ENCODE measurements at regions not wholly inside any gene's neighbourhood (a gene's known extent, or its start where the extent isn't known, plus 50 kb on each side); places are given as distances from the start of the nearest gene placed in this dataset.

DNA sequence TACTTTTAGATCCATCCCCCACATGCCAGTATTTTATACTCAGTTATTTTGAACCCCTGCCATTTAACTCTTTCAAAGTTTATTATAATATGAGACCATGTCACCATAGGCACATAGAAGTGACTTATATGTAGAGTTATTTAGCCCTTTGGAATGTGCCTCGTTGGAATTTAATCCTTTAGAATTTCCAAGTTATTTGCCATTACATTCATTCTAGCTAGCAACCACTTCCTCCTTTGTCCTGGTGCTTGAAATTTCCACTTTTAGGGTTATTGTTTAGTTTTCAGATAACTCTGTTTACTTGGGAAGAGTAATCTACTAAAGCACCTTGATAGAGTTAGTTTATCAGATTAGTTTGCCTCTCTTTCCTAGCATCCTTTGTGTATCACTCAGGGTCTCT, 82.8 kb upstream of the TLE1 start:
- ChIA-PET POLR2A (no interaction called here), CTCF (no interaction called here)
- Histone ChIP-seq H3K36me3 (replicated peaks in 1 of 2; ENCODE audit: control insufficient read depth in 1 of 2, insufficient read depth in 2 of 2, low read length in 1 of 2) (no peaks in the 10 kb centered on the region), H3K9me3 (no peaks in the 10 kb centered on the region), H3K79me2 (ENCODE audit: insufficient read depth) (no peaks in the 10 kb centered on the region), H3K4me1 (ENCODE audit: control insufficient read depth in 1 of 2, insufficient read depth in 2 of 2, low read depth in 1 of 2, low read length in 1 of 2) (peaks cover 0 to 4% of the 10 kb centered on the region in 2 experiments; a peak in 1 of 4 replicates), H3K27ac (ENCODE audit: low read depth in 2 of 2, low read length in 1 of 2) (peak overlapping the region in 1 of 2 experiments; percentile 45; a peak in 2 of 4 replicates), H3K4me2 (no peak overlapping the region), H2AFZ (ENCODE audit: low read depth) (no peak overlapping the region; the same call in 1 of the 2 replicates), H3F3A (replicated peaks; ENCODE audit: insufficient read depth) (peaks cover 9% of the 10 kb centered on the region), H4K20me1 (ENCODE audit: insufficient read depth) (no peaks in the 10 kb centered on the region), H3K4me3 (ENCODE audit: low read depth in 2 of 2, low read length in 1 of 2) (no peak overlapping the region), H3K9ac (no peak overlapping the region), H3K9me2 (no peaks in the 10 kb centered on the region), H3K27me3 (ENCODE audit: insufficient read depth) (no peaks in the 10 kb centered on the region)
- WGBS (ENCODE audit: low lambda C conversion rate) = 12% methylated on average over 1 of the region's 1 CpG
- no peak for DNase-seq
- TF ChIP-seq TAF1 (IDR thresholded peaks at IDR 0.05; ENCODE audit: borderline replicate concordance, low read depth, low read length) = no peak
- TF ChIP-seq GATA2 (CRISPR knock-in tag; IDR thresholded peaks at IDR 0.05) = no peak
- TF ChIP-seq, protein P1, sequence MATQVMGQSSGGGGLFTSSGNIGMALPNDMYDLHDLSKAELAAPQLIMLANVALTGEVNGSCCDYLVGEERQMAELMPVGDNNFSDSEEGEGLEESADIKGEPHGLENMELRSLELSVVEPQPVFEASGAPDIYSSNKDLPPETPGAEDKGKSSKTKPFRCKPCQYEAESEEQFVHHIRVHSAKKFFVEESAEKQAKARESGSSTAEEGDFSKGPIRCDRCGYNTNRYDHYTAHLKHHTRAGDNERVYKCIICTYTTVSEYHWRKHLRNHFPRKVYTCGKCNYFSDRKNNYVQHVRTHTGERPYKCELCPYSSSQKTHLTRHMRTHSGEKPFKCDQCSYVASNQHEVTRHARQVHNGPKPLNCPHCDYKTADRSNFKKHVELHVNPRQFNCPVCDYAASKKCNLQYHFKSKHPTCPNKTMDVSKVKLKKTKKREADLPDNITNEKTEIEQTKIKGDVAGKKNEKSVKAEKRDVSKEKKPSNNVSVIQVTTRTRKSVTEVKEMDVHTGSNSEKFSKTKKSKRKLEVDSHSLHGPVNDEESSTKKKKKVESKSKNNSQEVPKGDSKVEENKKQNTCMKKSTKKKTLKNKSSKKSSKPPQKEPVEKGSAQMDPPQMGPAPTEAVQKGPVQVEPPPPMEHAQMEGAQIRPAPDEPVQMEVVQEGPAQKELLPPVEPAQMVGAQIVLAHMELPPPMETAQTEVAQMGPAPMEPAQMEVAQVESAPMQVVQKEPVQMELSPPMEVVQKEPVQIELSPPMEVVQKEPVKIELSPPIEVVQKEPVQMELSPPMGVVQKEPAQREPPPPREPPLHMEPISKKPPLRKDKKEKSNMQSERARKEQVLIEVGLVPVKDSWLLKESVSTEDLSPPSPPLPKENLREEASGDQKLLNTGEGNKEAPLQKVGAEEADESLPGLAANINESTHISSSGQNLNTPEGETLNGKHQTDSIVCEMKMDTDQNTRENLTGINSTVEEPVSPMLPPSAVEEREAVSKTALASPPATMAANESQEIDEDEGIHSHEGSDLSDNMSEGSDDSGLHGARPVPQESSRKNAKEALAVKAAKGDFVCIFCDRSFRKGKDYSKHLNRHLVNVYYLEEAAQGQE (IDR thresholded peaks at IDR 0.05; ENCODE audit: low read depth, low read length) = no peak
- TF ChIP-seq, protein P2, sequence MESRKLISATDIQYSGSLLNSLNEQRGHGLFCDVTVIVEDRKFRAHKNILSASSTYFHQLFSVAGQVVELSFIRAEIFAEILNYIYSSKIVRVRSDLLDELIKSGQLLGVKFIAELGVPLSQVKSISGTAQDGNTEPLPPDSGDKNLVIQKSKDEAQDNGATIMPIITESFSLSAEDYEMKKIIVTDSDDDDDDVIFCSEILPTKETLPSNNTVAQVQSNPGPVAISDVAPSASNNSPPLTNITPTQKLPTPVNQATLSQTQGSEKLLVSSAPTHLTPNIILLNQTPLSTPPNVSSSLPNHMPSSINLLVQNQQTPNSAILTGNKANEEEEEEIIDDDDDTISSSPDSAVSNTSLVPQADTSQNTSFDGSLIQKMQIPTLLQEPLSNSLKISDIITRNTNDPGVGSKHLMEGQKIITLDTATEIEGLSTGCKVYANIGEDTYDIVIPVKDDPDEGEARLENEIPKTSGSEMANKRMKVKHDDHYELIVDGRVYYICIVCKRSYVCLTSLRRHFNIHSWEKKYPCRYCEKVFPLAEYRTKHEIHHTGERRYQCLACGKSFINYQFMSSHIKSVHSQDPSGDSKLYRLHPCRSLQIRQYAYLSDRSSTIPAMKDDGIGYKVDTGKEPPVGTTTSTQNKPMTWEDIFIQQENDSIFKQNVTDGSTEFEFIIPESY (IDR thresholded peaks at IDR 0.05; ENCODE audit: borderline replicate concordance, low read depth) = no peak
- TF ChIP-seq, protein P3, sequence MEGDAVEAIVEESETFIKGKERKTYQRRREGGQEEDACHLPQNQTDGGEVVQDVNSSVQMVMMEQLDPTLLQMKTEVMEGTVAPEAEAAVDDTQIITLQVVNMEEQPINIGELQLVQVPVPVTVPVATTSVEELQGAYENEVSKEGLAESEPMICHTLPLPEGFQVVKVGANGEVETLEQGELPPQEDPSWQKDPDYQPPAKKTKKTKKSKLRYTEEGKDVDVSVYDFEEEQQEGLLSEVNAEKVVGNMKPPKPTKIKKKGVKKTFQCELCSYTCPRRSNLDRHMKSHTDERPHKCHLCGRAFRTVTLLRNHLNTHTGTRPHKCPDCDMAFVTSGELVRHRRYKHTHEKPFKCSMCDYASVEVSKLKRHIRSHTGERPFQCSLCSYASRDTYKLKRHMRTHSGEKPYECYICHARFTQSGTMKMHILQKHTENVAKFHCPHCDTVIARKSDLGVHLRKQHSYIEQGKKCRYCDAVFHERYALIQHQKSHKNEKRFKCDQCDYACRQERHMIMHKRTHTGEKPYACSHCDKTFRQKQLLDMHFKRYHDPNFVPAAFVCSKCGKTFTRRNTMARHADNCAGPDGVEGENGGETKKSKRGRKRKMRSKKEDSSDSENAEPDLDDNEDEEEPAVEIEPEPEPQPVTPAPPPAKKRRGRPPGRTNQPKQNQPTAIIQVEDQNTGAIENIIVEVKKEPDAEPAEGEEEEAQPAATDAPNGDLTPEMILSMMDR (IDR thresholded peaks at IDR 0.05) = no peak
- TF ChIP-seq EP300 (IDR thresholded peaks at IDR 0.05; ENCODE audit: borderline replicate concordance in 1 of 2, low read depth in 1 of 2, low read length in 1 of 2) = no peak
- TF ChIP-seq POLR2AphosphoS5 (IDR thresholded peaks at IDR 0.05; ENCODE audit: low read depth, low read length) = no peak
- TF ChIP-seq EZH2phosphoT487 (IDR thresholded peaks at IDR 0.05; ENCODE audit: borderline replicate concordance, low read depth) = no peak
- TF ChIP-seq TCF12 (IDR thresholded peaks at IDR 0.05) = no peak
- TF ChIP-seq NFIC (IDR thresholded peaks at IDR 0.05; ENCODE audit: borderline replicate concordance) = no peak
- TF ChIP-seq, protein P4, sequence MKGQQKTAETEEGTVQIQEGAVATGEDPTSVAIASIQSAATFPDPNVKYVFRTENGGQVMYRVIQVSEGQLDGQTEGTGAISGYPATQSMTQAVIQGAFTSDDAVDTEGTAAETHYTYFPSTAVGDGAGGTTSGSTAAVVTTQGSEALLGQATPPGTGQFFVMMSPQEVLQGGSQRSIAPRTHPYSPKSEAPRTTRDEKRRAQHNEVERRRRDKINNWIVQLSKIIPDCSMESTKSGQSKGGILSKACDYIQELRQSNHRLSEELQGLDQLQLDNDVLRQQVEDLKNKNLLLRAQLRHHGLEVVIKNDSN (IDR thresholded peaks at IDR 0.05; ENCODE audit: borderline replicate concordance, low read depth) = no peak
- no peak for TF ChIP-seq TEAD4 (IDR thresholded peaks at IDR 0.05; ENCODE audit: borderline replicate concordance, insufficient read depth)
- TF ChIP-seq ELF1 (IDR thresholded peaks at IDR 0.05) = no peak
